ENCODE measurements at regions not wholly inside any gene's neighbourhood (a gene's known extent, or its start where the extent isn't known, plus 50 kb on each side); places are given as distances from the start of the nearest gene placed in this dataset.

- peaks cover 27% of the 10 kb centered on the region for H3K27me3 Mint-ChIP-seq
- no peak overlapping the region for H3K4me3 Mint-ChIP-seq
- no peaks in the 10 kb centered on the region for H3K9me3 Mint-ChIP-seq
- H3K4me1 Mint-ChIP-seq: no peaks in the 10 kb centered on the region
- no peak overlapping the region for H3K27ac Mint-ChIP-seq (ENCODE audit: low read depth)
- no peak for ATAC-seq (replicated peaks; ENCODE audit: extremely low read depth, poor library complexity, severe bottlenecking)
- DNase-seq (ENCODE audit: low spot score in 2 of 2): no peak
- H3K36me3 Mint-ChIP-seq (ENCODE audit: insufficient read depth): no peaks in the 10 kb centered on the region
Observed at GRCh38 chr1:199955235-199955634, 72.3 kb upstream of the NR5A2 start.

DNA sequence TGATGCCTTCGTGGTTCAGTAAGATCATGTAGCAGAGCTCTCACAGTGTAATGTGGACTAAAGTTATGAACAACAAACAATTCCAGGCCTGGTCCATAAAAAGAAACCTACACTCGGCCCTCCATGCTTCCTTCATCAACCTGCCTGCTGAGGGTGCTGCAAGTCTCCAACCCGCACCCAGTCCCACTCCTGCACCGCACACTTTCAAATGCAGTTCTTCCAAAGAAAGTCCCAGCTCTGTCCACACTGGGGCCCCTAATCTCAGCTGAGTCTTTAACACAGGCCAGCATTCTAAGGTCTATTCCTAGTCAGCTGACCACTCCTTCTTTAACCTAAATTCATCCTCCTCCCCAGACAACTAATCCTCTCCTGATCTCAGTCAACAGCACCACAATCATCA is 71.5 kb upstream of the NR5A2 start:
- no peaks in the 10 kb centered on the region for H3K4me1 Mint-ChIP-seq
- H3K27ac Mint-ChIP-seq (ENCODE audit: low read depth): no peak overlapping the region
- H3K4me3 Mint-ChIP-seq: no peak overlapping the region
- no peaks in the 10 kb centered on the region for H3K9me3 Mint-ChIP-seq
- peaks cover 25% of the 10 kb centered on the region for H3K27me3 Mint-ChIP-seq
- ATAC-seq (replicated peaks; ENCODE audit: extremely low read depth, poor library complexity, severe bottlenecking) (no peak), DNase-seq (ENCODE audit: low spot score in 2 of 2) (no peak)
- H3K36me3 Mint-ChIP-seq (ENCODE audit: insufficient read depth): no peaks in the 10 kb centered on the region

DNA sequence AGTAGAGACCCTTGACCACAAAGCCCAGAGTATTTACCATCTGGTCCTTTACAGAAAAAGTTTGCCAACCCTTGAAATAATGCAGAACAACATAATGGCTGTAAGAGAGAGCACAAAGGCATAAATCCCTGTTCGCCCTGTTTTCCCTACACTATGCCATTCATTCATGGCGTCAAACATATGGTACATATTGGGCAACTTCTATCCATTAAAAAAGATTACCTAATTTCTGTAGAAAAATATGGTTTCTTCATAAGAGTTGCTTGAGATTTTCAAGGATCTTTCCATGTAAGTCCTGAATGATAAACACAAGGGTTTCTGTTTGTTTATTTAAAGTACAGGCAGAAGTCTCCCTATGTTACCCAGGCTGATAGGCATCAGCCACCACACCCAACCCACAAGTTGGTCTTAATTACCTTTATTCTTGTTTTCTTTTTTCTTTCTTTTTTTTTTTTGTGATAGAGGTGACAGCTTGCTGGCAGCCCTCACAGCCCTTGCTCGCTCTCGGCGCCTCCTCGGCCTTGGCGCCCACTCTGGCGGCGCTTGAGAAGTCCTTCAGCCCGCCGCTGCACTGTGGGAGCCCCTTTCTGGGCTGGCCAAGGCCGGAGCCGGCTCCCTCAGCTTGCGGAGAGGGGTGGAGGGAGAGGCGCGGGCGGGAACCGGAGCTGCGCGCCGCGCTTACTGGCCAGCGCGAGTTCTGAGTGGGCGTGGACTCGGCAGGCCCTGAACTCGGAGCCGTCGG is 68.3 kb upstream of the NR5A2 start:
- no peak for ATAC-seq (replicated peaks; ENCODE audit: extremely low read depth, poor library complexity, severe bottlenecking)
- Mint-ChIP-seq H3K27me3 (peaks cover 22% of the 10 kb centered on the region), H3K36me3 (ENCODE audit: insufficient read depth) (no peaks in the 10 kb centered on the region), H3K4me1 (no peaks in the 10 kb centered on the region), H3K4me3 (no peak overlapping the region), H3K9me3 (no peaks in the 10 kb centered on the region), H3K27ac (ENCODE audit: low read depth) (no peak overlapping the region)
- no peak for DNase-seq (ENCODE audit: low spot score in 2 of 2)

GRCh38 chr1:199959775-199960110 is 67.8 kb upstream of the NR5A2 start:
- no peaks in the 10 kb centered on the region for H3K9me3 Mint-ChIP-seq
- H3K4me3 Mint-ChIP-seq: no peak overlapping the region
- H3K27ac Mint-ChIP-seq (ENCODE audit: low read depth): no peak overlapping the region
- DNase-seq (ENCODE audit: low spot score in 2 of 2): no peak
- H3K4me1 Mint-ChIP-seq: no peaks in the 10 kb centered on the region
- H3K36me3 Mint-ChIP-seq (ENCODE audit: insufficient read depth): no peaks in the 10 kb centered on the region
- H3K27me3 Mint-ChIP-seq: peaks cover 22% of the 10 kb centered on the region
- no peak for ATAC-seq (replicated peaks; ENCODE audit: extremely low read depth, poor library complexity, severe bottlenecking)

- Mint-ChIP-seq H3K27me3 (peaks cover 21% of the 10 kb centered on the region), H3K36me3 (ENCODE audit: insufficient read depth) (no peaks in the 10 kb centered on the region), H3K9me3 (no peaks in the 10 kb centered on the region), H3K27ac (ENCODE audit: low read depth) (no peak overlapping the region), H3K4me1 (no peaks in the 10 kb centered on the region), H3K4me3 (no peak overlapping the region)
- DNase-seq (ENCODE audit: low spot score in 2 of 2): no peak
- ATAC-seq (replicated peaks; ENCODE audit: extremely low read depth, poor library complexity, severe bottlenecking): no peak
Observed at GRCh38 chr1:199970125-199970524, 57.4 kb upstream of the NR5A2 start.

DNA sequence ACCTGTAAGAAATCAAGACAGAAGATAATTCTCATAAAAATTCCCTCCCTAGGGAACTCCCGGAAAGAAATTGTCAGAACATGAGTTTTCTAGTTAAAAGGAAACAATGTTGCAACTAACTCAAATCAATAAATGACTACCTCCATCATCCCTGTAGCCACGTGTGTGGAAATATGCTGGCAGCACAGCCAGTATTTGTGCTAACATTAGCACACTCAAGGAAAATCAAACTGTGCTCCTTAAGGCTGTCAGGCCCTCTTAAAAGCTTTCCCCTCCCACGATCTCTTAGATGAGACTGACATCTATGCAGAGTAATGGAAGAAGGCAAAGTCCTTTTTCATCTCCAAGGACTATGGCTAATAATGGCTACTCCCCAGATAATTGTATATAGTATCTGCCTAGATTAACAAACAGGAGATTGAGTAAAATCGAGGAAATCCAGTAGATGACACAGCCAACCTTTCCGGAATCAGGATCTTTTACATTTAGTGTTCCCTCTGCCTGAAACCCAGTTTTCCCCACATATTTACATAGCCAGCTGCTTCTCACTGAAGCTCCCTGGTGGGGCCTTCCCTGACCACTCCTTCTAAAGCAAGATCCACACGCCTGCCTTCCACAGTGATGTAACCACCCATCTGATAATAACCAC is 50.9 kb upstream of the NR5A2 start:
- ATAC-seq (replicated peaks; ENCODE audit: extremely low read depth, poor library complexity, severe bottlenecking) (no peak), DNase-seq (ENCODE audit: low spot score in 2 of 2) (no peak)
- H3K27ac Mint-ChIP-seq (ENCODE audit: low read depth): no peak overlapping the region
- H3K27me3 Mint-ChIP-seq: peaks cover 10% of the 10 kb centered on the region
- H3K4me3 Mint-ChIP-seq: no peak overlapping the region
- H3K9me3 Mint-ChIP-seq: no peaks in the 10 kb centered on the region
- no peaks in the 10 kb centered on the region for H3K4me1 Mint-ChIP-seq
- H3K36me3 Mint-ChIP-seq (ENCODE audit: insufficient read depth): no peaks in the 10 kb centered on the region
